ENCODE measurements at regions not wholly inside any gene's neighbourhood (a gene's known extent, or its start where the extent isn't known, plus 50 kb on each side); places are given as distances from the start of the nearest gene placed in this dataset.

- TF ChIP-seq CTCF (IDR thresholded peaks at IDR 0.05; ENCODE audit: low read length) (no peak), EZH2 (IDR thresholded peaks at IDR 0.05; ENCODE audit: borderline replicate concordance, low read length) (no peak)
Observed at GRCh38 chr6:145178391-145178790, 556.9 kb downstream of the EPM2A start.

All from OCI-LY1 (cell line).